Fibroblast of lung (primary cell): ENCODE measurements at regions not wholly inside any gene's neighbourhood (a gene's known extent, or its start where the extent isn't known, plus 50 kb on each side); places are given as distances from the start of the nearest gene placed in this dataset.

ENCODE experiments used
- EZH2 ChIP-seq: IDR thresholded peaks from 2 replicates; pipeline ENCODE4 v1.5.1; 2012; ENCODE audit warnings: low read length, control low read depth, mild to moderate bottlenecking; ENCODE audit errors: missing control alignments
- TF ChIP-seq, protein P1 (sequence below), 2 donors: IDR thresholded peaks in 1 of 2; conservative IDR thresholded peaks in 1 of 2; 1 replicate in 1 of 2; 2 replicates in 1 of 2; pipeline ENCODE4 v1.5.1; 2011 to 2012; ENCODE audit warnings: low read length in 2 of 2, control low read depth in 1 of 2, inconsistent platforms in 1 of 2, low read depth in 1 of 2, mild to moderate bottlenecking in 1 of 2

DNA sequence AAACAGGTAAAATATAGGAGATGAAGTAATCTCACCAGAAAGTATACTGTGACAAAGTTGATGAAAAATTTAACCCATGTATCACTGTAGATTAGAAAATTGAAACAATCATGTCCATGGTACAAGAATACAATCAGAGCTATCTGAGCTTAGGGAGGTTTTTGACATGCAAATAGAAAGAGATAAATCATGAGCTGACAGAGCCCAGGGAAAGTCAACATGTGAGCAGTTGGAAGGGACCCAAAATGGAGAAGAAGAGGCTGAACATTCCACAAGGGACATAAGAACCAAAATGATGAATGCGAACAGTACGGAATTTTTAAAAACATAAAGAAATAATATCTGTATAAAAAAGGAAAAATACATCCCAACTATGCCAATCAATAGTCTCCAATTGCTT, 395.4 kb upstream of the CYRIA start:
- TF ChIP-seq, protein P1, sequence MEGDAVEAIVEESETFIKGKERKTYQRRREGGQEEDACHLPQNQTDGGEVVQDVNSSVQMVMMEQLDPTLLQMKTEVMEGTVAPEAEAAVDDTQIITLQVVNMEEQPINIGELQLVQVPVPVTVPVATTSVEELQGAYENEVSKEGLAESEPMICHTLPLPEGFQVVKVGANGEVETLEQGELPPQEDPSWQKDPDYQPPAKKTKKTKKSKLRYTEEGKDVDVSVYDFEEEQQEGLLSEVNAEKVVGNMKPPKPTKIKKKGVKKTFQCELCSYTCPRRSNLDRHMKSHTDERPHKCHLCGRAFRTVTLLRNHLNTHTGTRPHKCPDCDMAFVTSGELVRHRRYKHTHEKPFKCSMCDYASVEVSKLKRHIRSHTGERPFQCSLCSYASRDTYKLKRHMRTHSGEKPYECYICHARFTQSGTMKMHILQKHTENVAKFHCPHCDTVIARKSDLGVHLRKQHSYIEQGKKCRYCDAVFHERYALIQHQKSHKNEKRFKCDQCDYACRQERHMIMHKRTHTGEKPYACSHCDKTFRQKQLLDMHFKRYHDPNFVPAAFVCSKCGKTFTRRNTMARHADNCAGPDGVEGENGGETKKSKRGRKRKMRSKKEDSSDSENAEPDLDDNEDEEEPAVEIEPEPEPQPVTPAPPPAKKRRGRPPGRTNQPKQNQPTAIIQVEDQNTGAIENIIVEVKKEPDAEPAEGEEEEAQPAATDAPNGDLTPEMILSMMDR (conservative IDR thresholded peaks at IDR 0.05 in 1 of 2, IDR thresholded peaks at IDR 0.05 in 1 of 2; ENCODE audit: low read depth in 1 of 2, low read length in 2 of 2), result no peak
- no peak for TF ChIP-seq EZH2
